WTC11 (cell line): ENCODE measurements at regions not wholly inside any gene's neighbourhood (a gene's known extent, or its start where the extent isn't known, plus 50 kb on each side); places are given as distances from the start of the nearest gene placed in this dataset.

Experiments
- ATF2 ChIP-seq: sonication (generic); formaldehyde crosslinking; IDR thresholded peaks from 2 replicates; pipeline ENCODE4 v1.8.1; 2022; ENCODE audit warnings: low read depth, missing genetic modification reagents, borderline replicate concordance
- FOXP1 ChIP-seq: sonication (generic); formaldehyde crosslinking; IDR thresholded peaks from 2 replicates; pipeline ENCODE4 v1.8.0; 2022; ENCODE audit warnings: missing genetic modification reagents, mild to moderate bottlenecking, moderate library complexity, borderline replicate concordance
- NR1H2 ChIP-seq: sonication (generic); formaldehyde crosslinking; IDR thresholded peaks from 2 replicates; pipeline ENCODE4 v1.9.0; 2021; ENCODE audit warnings: mild to moderate bottlenecking, moderate library complexity, missing genetic modification reagents
- SP1 ChIP-seq: sonication (generic); formaldehyde crosslinking; conservative IDR thresholded peaks from 2 replicates; pipeline ENCODE4 v1.8.1; 2022; ENCODE audit warnings: missing genetic modification reagents
- USF2 ChIP-seq: sonication (generic); formaldehyde crosslinking; IDR thresholded peaks from 2 replicates; pipeline ENCODE4 v1.8.1; 2023; ENCODE audit warnings: mild to moderate bottlenecking, missing genetic modification reagents, moderate library complexity
- ZNF263 ChIP-seq: sonication (generic); formaldehyde crosslinking; IDR thresholded peaks from 2 replicates; pipeline ENCODE4 v1.8.1; 2022; ENCODE audit warnings: low read depth, mild to moderate bottlenecking, moderate library complexity, missing genetic modification reagents
- TF ChIP-seq, protein P1 (sequence below): fragments of 200-600 bp; IDR thresholded peaks from 2 replicates; pipeline ENCODE4 v1.8.0; 2022; ENCODE audit warnings: antibody characterized with exemption
- TF ChIP-seq, protein P2 (sequence below): sonication (generic); formaldehyde crosslinking; IDR thresholded peaks from 2 replicates; pipeline ENCODE4 v1.8.0; 2023; ENCODE audit warnings: missing genetic modification reagents, mild to moderate bottlenecking, borderline replicate concordance

DNA sequence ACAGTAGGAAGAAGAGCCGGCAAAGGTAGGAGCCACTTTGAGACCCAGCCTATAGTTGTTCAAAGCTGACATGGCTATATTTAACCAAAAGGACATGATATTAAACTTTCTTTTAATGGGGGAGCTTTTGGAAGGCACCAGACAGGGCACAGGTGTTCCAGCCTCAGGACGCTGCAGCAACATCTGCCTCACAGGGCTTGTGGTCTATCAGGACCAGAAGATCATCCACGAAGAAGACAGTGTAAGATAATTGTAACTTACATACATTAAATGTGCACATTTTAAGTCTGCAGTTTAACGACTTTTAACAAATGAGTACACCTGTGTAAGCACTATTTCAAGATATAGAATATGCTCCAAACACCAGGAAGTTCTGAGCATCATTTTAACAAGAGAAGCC lies 168.2 kb upstream of the PMEPA1 start:
- TF ChIP-seq, protein P1, sequence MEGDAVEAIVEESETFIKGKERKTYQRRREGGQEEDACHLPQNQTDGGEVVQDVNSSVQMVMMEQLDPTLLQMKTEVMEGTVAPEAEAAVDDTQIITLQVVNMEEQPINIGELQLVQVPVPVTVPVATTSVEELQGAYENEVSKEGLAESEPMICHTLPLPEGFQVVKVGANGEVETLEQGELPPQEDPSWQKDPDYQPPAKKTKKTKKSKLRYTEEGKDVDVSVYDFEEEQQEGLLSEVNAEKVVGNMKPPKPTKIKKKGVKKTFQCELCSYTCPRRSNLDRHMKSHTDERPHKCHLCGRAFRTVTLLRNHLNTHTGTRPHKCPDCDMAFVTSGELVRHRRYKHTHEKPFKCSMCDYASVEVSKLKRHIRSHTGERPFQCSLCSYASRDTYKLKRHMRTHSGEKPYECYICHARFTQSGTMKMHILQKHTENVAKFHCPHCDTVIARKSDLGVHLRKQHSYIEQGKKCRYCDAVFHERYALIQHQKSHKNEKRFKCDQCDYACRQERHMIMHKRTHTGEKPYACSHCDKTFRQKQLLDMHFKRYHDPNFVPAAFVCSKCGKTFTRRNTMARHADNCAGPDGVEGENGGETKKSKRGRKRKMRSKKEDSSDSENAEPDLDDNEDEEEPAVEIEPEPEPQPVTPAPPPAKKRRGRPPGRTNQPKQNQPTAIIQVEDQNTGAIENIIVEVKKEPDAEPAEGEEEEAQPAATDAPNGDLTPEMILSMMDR, result no peak
- TF ChIP-seq SP1 (CRISPR knock-in tag) (no peak), NR1H2 (no peak), ZNF263 (no peak), ATF2 (CRISPR knock-in tag) (no peak), USF2 (CRISPR knock-in tag) (no peak), FOXP1 (CRISPR knock-in tag) (no peak)
- TF ChIP-seq, protein P2, sequence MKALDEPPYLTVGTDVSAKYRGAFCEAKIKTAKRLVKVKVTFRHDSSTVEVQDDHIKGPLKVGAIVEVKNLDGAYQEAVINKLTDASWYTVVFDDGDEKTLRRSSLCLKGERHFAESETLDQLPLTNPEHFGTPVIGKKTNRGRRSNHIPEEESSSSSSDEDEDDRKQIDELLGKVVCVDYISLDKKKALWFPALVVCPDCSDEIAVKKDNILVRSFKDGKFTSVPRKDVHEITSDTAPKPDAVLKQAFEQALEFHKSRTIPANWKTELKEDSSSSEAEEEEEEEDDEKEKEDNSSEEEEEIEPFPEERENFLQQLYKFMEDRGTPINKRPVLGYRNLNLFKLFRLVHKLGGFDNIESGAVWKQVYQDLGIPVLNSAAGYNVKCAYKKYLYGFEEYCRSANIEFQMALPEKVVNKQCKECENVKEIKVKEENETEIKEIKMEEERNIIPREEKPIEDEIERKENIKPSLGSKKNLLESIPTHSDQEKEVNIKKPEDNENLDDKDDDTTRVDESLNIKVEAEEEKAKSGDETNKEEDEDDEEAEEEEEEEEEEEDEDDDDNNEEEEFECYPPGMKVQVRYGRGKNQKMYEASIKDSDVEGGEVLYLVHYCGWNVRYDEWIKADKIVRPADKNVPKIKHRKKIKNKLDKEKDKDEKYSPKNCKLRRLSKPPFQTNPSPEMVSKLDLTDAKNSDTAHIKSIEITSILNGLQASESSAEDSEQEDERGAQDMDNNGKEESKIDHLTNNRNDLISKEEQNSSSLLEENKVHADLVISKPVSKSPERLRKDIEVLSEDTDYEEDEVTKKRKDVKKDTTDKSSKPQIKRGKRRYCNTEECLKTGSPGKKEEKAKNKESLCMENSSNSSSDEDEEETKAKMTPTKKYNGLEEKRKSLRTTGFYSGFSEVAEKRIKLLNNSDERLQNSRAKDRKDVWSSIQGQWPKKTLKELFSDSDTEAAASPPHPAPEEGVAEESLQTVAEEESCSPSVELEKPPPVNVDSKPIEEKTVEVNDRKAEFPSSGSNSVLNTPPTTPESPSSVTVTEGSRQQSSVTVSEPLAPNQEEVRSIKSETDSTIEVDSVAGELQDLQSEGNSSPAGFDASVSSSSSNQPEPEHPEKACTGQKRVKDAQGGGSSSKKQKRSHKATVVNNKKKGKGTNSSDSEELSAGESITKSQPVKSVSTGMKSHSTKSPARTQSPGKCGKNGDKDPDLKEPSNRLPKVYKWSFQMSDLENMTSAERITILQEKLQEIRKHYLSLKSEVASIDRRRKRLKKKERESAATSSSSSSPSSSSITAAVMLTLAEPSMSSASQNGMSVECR (CRISPR knock-in tag), result no peak
